Right cardiac atrium (tissue), 5 donors: ENCODE measurements at regions not wholly inside any gene's neighbourhood (a gene's known extent, or its start where the extent isn't known, plus 50 kb on each side); places are given as distances from the start of the nearest gene placed in this dataset.

Source experiments
- ATAC-seq, 2 donors: fragments of 200-7000 bp; cut with Tn5 transposase; one replicate each; pipeline versions ENCODE4 v1.8.0 to v1.9.1; 2020; ENCODE audit warnings: moderate library complexity in 2 of 2, mild to moderate bottlenecking in 1 of 2
- DNase-seq, 3 donors: peaks; one replicate each; pipeline ENCODE4 v3.0.0-alpha.2; 2020
- H3K27ac ChIP-seq: one replicate; pipeline ENCODE4 v1.5.1; 2013; ENCODE audit warnings: mild to moderate bottlenecking, low read length, control low read depth, moderate library complexity
- H3K27me3 ChIP-seq: one replicate; pipeline ENCODE4 v1.6.1; 2013; ENCODE audit not compliant: control insufficient read depth, insufficient read depth
- H3K4me1 ChIP-seq: one replicate; pipeline ENCODE4 v1.6.1; 2013; ENCODE audit warnings: low read length; ENCODE audit not compliant: control insufficient read depth, insufficient read depth
- H3K4me3 ChIP-seq: one replicate; pipeline ENCODE4 v1.5.1; 2013; ENCODE audit warnings: low read length, control low read depth
- H3K9me3 ChIP-seq: one replicate; pipeline ENCODE4 v1.6.1; 2013; ENCODE audit warnings: low read length; ENCODE audit not compliant: control insufficient read depth
- WGBS: extraction: QIAGEN DNeasy Blood & Tissue Kit; methylation state at CpG from one replicate; pipeline ENCODE4 v1.1.7; 2013; 5-methylcytosine and 5-hydroxymethylcytosine counted together
- intact Hi-C, 4 donors: fragments of 100-400 bp; cut with DNase I; formaldehyde crosslinking; loops; one replicate each; pipeline versions ENCODE4 v1.11.0 to v1.14.0; 2022 to 2023
- donor health status: healthy with polysubstance abuse.
- donor health status: DM: no; HTN: yes; CAD: no.
- donor health status: DM: no; HTN: no; CAD: no.
- donor health status: DM: no; HTN: yes; CAD: no; lungs with severe emphysema.
- donor health status: DM: yes; HTN: yes; CAD: no.

DNA sequence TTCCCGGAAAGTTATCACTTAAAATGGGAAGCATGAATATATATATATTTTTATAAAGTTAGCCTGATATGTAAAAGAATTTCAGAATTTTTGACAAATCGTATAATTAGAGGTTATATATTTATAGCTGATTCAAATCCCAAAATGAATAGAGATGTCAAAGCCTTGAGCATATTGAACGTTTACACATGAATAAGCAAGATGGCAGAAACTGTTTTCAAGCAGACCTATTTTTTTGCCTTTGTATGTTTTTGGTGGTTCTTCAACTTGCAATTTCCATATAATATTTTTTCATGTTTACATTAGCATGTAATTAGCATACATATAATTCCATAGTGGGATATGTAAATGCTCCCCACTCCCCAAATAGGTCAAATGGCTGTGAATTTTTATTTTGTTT, 189.9 kb downstream of the PRL start:
- Histone ChIP-seq H3K4me1 (no peaks in the 10 kb centered on the region), H3K9me3 (no peaks in the 10 kb centered on the region), H3K27ac (no peak overlapping the region), H3K4me3 (no peak overlapping the region), H3K27me3 (no peaks in the 10 kb centered on the region)
- ATAC-seq (no peak), DNase-seq (no peak)
- intact Hi-C loops, result no loop called here
- 80% methylated on average over 3 of the region's 3 CpGs for WGBS

DNA sequence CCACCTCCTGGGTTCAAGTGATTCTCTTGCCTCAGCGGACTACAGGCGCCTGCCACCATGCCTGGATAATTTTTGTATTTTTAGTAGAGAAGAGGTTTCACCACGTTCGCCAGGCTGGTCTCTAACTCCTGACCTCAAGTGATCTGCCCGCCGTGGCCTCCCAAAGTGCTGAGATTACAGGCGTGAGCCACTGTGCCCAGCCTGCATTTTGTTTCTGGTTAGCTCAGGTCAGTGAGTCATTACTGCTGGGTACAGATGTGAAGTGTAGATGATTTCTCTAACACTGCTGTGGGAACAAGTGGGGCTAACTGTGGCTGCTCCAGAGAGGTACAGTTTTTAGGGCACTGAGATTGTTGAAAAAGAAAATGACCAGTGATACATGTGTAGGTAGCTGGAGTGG, 188.6 kb downstream of the PRL start:
- ATAC-seq, result peak; percentile 55 to 67
- intact Hi-C loops, result no loop called here

DNA sequence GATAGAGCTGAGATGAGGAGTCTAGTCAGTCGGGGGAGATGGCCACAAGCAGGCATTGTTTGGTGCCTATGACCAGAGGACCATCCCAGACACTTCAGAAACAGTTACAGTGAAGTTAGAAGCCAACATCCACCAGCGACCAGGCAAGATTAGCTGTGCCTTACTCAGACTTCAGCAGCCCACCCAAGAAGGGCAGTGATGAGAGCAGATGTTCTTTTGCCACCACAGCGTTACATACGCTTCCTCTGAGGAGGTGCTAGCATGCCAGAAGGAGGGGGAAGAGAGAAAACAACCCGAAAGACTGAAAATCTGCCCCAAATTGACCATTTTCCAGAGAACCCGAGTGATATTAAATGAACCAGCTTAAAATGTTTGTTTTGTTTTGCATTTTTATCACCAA, 186.8 kb downstream of the PRL start:
- Histone ChIP-seq H3K9me3 (no peaks in the 10 kb centered on the region), H3K27ac (no peak overlapping the region), H3K4me1 (peaks cover 1% of the 10 kb centered on the region), H3K27me3 (no peaks in the 10 kb centered on the region), H3K4me3 (no peak overlapping the region)
- 72% methylated on average over 6 of the region's 6 CpGs for WGBS
- intact Hi-C loops, result no loop called here
- DNase-seq, result no peak
- ATAC-seq, result no peak

More for the DNA sequence above, 188.6 kb downstream of the PRL start:
- Histone ChIP-seq H3K4me1 (no peaks in the 10 kb centered on the region), H3K9me3 (no peaks in the 10 kb centered on the region), H3K27ac (no peak overlapping the region), H3K4me3 (no peak overlapping the region), H3K27me3 (no peaks in the 10 kb centered on the region)
- peak in 2 of 3 donors; percentile 46 to 48 for DNase-seq
- 61% methylated on average over 7 of the region's 7 CpGs for WGBS

DNA sequence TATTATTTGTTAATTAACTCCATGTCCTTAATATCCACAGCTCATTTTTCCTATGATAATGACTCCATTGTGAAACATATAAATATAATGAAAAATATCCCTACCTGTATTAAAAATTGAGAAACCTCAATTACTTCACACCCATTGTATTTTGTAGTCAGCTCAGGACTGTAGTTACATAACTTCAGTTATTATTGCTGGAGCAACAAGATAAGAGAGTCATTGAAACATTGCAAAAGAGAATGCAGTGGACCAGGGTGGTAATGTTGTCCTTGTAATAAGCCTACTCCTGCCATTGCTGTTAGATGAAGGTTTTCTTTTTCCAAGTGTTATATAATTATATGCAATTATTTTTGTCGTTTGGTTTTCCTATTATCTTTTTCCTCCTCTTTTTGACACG, 184.4 kb downstream of the PRL start:
- Histone ChIP-seq H3K27ac (no peak overlapping the region), H3K27me3 (no peaks in the 10 kb centered on the region), H3K4me1 (peaks cover 1% of the 10 kb centered on the region), H3K4me3 (no peak overlapping the region), H3K9me3 (no peaks in the 10 kb centered on the region)
- DNase-seq (no peak), ATAC-seq (peak; percentile 79 to 84)
- intact Hi-C loops, result no loop called here
- whole genome bisulfite sequencing, result 48% methylated on average over 2 of the region's 2 CpGs

DNA sequence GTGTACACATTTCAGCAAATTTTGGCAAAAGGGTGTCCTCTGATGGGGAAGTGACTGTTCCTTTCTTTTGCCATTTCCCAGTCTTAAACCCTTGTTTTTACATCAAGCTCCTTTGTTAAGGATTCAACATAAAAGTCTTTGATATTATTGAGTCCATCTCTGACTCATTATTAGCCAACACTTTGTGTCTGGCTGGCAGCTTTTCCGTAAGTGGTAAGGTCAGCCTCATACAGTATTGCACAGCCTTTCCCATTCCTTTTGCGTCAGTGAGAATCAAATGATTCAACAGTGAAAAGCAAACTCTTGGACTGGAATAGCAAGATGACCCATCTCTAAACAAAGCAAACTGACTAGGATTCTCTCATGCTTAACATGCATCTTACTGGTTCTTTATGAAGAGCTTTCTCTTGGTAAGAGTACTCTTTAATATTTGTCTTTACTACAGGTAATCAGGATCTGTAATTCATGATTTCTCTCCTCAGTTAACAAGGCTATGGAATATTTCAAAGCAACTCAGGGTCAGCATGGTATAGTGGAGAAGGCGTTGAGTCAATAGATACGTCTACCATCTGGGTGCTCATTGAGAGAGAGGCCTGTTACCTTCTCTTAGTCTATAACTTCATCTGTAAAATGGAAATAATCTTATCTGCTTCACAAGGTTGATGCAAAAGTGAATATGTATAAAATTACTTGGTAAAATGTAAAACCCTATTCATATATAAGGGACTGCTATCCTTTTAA, 183.6 kb downstream of the PRL start:
- peak; percentile 79 to 92 for ATAC-seq
- Histone ChIP-seq H3K27ac (no peak overlapping the region), H3K4me1 (peaks cover 1% of the 10 kb centered on the region), H3K4me3 (no peak overlapping the region), H3K9me3 (no peaks in the 10 kb centered on the region), H3K27me3 (no peaks in the 10 kb centered on the region)
- WGBS, result 71% methylated on average over 4 of the region's 4 CpGs
- DNase-seq, result peak; percentile 21 to 62 (median 42)
- intact Hi-C loops, result no loop called here

DNA sequence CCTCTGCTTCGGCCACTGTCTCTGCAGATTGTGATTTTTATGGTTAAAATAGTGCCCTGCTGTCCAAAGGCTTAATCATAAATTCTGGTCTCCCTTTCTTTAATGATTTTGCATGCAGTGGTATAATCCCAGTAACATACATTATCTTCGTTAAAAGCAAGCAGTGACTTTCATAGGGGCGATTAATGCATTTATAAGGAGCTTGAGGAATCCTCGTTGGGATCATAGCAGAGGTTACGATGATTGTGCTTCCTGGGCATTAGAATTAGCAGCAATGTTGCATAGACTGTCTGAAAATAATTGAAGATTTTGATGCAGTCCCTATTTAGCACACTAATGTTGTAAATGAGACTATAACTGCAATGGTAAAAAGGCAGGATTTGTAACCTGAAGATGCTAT, 181.3 kb downstream of the PRL start:
- H3K9me3 ChIP-seq, result no peaks in the 10 kb centered on the region
- ATAC-seq, result no peak
- H3K27ac ChIP-seq, result no peak overlapping the region
- no peak overlapping the region for H3K4me3 ChIP-seq
- intact Hi-C loops, result no loop called here
- peaks cover 1% of the 10 kb centered on the region for H3K4me1 ChIP-seq
- no peaks in the 10 kb centered on the region for H3K27me3 ChIP-seq
- DNase-seq, result no peak
- 88% methylated on average over 5 of the region's 5 CpGs for WGBS

DNA sequence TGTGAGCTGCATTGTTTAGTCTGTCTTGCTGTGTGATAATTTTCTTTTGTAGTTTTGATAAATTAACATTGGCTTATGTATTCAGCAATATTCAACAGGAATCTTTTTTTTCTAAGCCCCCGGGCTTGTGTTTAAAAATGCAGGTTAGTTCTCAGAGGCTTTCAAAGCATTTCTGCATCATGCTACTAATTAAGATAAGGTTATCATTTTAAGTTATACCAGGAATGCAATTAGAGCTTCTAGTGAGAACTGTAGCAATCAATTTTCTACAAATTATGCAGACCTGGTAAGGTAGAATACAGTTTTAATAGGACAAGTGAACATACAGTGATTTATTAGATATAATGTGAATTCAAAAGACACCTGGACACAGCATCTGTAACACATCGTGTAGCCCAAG, 179.2 kb downstream of the PRL start:
- no peaks in the 10 kb centered on the region for H3K9me3 ChIP-seq
- WGBS, result 84% methylated on average over 2 of the region's 2 CpGs
- DNase-seq (no peak), ATAC-seq (no peak)
- H3K4me3 ChIP-seq, result no peak overlapping the region
- intact Hi-C loops, result no loop called here
- no peaks in the 10 kb centered on the region for H3K27me3 ChIP-seq
- peaks cover 1% of the 10 kb centered on the region for H3K4me1 ChIP-seq
- H3K27ac ChIP-seq, result no peak overlapping the region

DNA sequence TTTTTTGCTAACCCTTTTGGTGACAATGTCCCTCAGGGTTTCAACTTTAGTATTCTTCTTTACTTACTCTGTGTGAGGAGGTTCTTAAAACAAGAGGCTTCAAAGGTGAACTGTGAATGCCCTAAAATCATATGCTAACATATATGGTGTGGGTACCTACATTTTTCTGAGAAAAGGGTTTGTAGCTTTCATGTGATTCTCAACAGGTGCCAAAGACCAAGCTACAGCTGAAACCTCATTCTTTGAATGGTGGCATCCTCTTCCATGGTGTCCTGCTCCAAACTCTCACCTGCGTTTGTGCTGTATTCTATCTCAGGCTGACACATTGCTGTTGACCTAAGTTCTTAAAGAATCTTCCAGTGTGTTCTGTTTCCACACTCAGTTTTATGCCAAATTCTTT, 177.3 kb downstream of the PRL start:
- Histone ChIP-seq H3K27me3 (no peaks in the 10 kb centered on the region), H3K4me3 (no peak overlapping the region), H3K27ac (no peak overlapping the region), H3K9me3 (no peaks in the 10 kb centered on the region), H3K4me1 (no peaks in the 10 kb centered on the region)
- DNase-seq (no peak), ATAC-seq (no peak)
- intact Hi-C loops, result no loop called here
- WGBS, result 97% methylated on average over 1 of the region's 1 CpG

DNA sequence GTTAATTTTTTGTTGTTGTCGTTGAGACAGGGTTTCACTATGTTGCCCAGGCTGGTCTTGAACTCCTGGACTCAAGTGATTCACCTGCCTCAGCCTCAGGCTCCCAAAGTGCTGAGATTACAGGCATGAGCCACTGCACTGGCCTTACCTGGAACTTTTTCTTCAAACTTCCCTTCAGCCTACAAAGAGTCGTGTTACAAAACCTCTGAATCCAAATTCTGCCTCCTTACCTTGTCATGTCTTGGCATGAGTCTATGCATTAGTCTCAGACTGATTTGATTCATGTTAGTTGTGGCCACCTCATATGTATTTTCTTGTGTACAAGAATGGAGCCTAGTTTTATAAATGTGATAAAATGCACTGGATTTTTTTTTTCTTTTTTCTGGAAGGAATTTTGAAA, 172.1 kb downstream of the PRL start:
- ATAC-seq (no peak), DNase-seq (no peak)
- Histone ChIP-seq H3K27me3 (no peaks in the 10 kb centered on the region), H3K4me3 (no peak overlapping the region), H3K9me3 (no peaks in the 10 kb centered on the region), H3K4me1 (no peaks in the 10 kb centered on the region), H3K27ac (no peak overlapping the region)
- WGBS, result 93% methylated on average over 2 of the region's 2 CpGs
- intact Hi-C loops, result no loop called here

DNA sequence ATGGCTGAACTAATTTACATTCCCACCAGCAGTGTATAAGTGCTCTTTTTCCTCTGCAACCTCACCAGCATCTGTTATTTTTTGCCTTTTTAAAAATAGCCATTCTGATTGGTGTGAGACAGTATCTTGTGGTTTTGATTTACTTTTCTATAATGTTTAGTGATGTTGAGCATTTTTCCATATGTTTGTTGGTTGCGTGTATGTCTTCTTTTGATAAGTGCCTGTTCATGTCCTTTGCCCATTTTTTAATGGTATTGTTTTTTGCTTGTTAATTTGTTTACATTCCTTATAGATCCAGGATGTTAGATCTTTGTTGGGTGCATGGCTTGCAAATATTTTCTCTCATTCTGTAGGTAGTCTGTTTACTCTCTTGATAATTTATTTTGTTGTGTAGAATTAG, 169.9 kb downstream of the PRL start:
- Histone ChIP-seq H3K4me1 (no peaks in the 10 kb centered on the region), H3K27ac (no peak overlapping the region), H3K9me3 (no peaks in the 10 kb centered on the region), H3K27me3 (no peaks in the 10 kb centered on the region), H3K4me3 (no peak overlapping the region)
- intact Hi-C loops, result no loop called here
- ATAC-seq, result no peak
- no peak for DNase-seq
- WGBS, result 98% methylated on average over 1 of the region's 1 CpG

DNA sequence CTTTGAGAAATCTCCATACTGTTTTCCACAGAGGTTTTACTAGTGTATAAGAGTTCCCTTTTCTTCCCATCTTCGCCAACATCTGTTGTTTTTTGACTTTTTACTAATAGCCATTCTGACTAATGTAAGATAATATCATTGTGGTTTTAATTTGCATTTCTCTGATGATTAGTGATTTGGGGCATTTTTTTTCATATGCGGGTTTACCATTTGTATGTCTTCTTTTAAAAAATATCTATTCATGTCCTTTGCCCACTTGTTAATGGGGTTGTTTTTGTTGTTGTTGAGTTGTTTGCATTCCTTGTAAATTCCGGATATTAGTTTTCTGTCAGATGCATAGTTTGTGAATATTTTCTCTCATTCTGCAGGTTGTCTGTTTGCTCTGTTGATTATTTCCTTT, 167.1 kb downstream of the PRL start:
- 98% methylated on average over 3 of the region's 3 CpGs for WGBS

DNA sequence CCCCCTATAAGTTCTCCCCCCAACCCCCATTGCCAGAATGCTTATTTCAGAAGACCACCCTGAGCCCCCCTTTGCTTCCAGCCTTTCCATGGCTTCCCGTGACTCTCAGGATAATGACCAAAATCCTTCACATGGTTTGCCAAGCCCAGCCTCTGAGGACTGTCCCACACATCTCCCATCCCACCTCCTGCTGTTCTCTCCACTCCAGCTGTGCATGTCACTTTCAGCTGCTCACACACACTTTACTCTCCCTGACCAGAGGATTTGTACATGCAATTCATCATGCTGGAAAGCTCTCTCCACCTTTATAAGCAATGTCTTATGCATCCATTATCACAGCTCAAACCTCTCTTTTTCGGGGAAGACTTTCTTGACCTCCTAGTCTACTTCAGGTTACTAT, 164.2 kb downstream of the PRL start:
- H3K4me3 ChIP-seq, result no peak overlapping the region
- ATAC-seq (no peak), DNase-seq (no peak)
- H3K9me3 ChIP-seq, result no peaks in the 10 kb centered on the region
- no peak overlapping the region for H3K27ac ChIP-seq
- intact Hi-C loops, result no loop called here
- WGBS, result 77% methylated on average over 2 of the region's 2 CpGs
- H3K4me1 ChIP-seq, result no peaks in the 10 kb centered on the region
- H3K27me3 ChIP-seq, result no peaks in the 10 kb centered on the region

More for the DNA sequence above, 167.1 kb downstream of the PRL start:
- Histone ChIP-seq H3K4me3 (no peak overlapping the region), H3K9me3 (no peaks in the 10 kb centered on the region), H3K4me1 (no peaks in the 10 kb centered on the region), H3K27me3 (no peaks in the 10 kb centered on the region), H3K27ac (no peak overlapping the region)
- no peak for ATAC-seq
- DNase-seq, result no peak
- intact Hi-C loops, result no loop called here
